22Rv1 (cell line): ENCODE measurements at regions not wholly inside any gene's neighbourhood (a gene's known extent, or its start where the extent isn't known, plus 50 kb on each side); places are given as distances from the start of the nearest gene placed in this dataset.

Source experiments
- CTCF ChIP-seq: fragments of 450-650 bp; IDR thresholded peaks from 2 replicates; pipeline ENCODE4 v1.5.1; 2017; ENCODE audit warnings: mild to moderate bottlenecking
- ZFX ChIP-seq: fragments of 450-650 bp; IDR thresholded peaks from 2 replicates; pipeline ENCODE4 v1.6.1; 2017; ENCODE audit warnings: antibody characterized with exemption, borderline replicate concordance

DNA sequence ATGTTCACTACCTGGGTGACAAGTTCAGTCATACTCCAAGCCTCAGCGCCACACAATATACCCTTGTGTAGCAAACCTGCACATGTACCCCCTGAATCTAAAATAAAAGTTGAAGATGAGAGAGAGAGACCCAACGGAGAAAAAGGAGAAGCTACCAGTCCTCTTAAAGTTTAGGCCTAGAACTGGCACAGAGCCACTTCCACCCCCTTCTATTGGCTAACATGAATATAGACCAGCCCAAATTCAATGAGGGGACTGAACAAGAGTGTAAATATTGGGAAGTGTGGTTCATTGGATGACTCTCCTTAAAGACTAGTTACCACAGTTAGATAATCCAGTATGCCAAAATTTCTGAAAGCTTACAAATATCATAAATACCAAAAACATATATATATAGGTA lies 139.9 kb upstream of the ATP1B1 start:
- TF ChIP-seq CTCF: no peak
- TF ChIP-seq ZFX: no peak
